PC-9 (cell line): ENCODE measurements at regions not wholly inside any gene's neighbourhood (a gene's known extent, or its start where the extent isn't known, plus 50 kb on each side); places are given as distances from the start of the nearest gene placed in this dataset.
"Not testable (repeated sequence)": the region's sequence is repeated elsewhere in the genome, so short reads cannot be mapped to it uniquely, and the experiment has no call there.

Source experiments
- BruUV-seq: library from RNA; stranded (reverse); fragments of 400-500 nt; replicated peaks from 2 replicates; lab custom pipeline; 2021; lab: Mats Ljungman, UMichigan
- CTCF ChIA-PET: fragments of 300-600 bp; sonication (Branson Sonifier 250); formaldehyde crosslinking; loops from one replicate; lab custom pipeline; 2022; ENCODE audit warnings: antibody characterized with exemption; lab: Charles Lee
- POLR2A ChIA-PET: fragments of 300-600 bp; sonication (Branson Sonifier 250); formaldehyde crosslinking; loops from one replicate; lab custom pipeline; 2022; ENCODE audit warnings: antibody characterized with exemption; ENCODE audit not compliant: unreplicated experiment; lab: Charles Lee
- DNase-seq, 2 experiments: peaks; one replicate each; pipeline versions ENCODE4 v3.0.0 to v3.0.0-alpha.2; 2015 to 2022; ENCODE audit warnings: mixed read lengths in 1 of 2
- H2AFZ ChIP-seq: fragments of 200-600 bp; sonication (generic); 2 replicates; pipeline ENCODE4 v1.8.1; 2017; ENCODE audit warnings: antibody characterized with exemption
- H3F3A ChIP-seq: fragments of 200-600 bp; sonication (generic); 2 replicates; pipeline ENCODE4 v1.8.1; 2017; ENCODE audit warnings: antibody characterized with exemption, mild to moderate bottlenecking, low read depth; ENCODE audit not compliant: insufficient read depth
- H3K27ac ChIP-seq: fragments of 200-600 bp; sonication (generic); 2 replicates; pipeline ENCODE4 v1.6.1; 2016; ENCODE audit warnings: mixed run types
- H3K27me3 ChIP-seq: fragments of 200-600 bp; sonication (generic); 2 replicates; pipeline ENCODE4 v1.6.1; 2016; ENCODE audit warnings: low read depth, mixed run types; ENCODE audit not compliant: insufficient read depth
- H3K36me3 ChIP-seq: fragments of 200-600 bp; sonication (generic); 2 replicates; pipeline ENCODE4 v1.6.1; 2016; ENCODE audit warnings: low read depth, mixed run types
- H3K4me1 ChIP-seq: fragments of 200-600 bp; sonication (generic); replicated peaks from 2 replicates; pipeline ENCODE4 v1.6.1; 2016; ENCODE audit warnings: mixed run types; ENCODE audit not compliant: insufficient read depth
- H3K4me2 ChIP-seq: fragments of 200-600 bp; sonication (generic); 2 replicates; pipeline ENCODE4 v1.6.1; 2017; ENCODE audit warnings: mixed run types
- H3K4me3 ChIP-seq: fragments of 200-600 bp; sonication (generic); 2 replicates; pipeline ENCODE4 v1.6.1; 2016; ENCODE audit warnings: mixed run types
- H3K79me2 ChIP-seq: fragments of 200-600 bp; sonication (generic); 2 replicates; pipeline ENCODE4 v1.6.1; 2017; ENCODE audit warnings: low read depth, mixed run types
- H3K9me2 ChIP-seq: fragments of 200-600 bp; sonication (generic); 2 replicates; pipeline ENCODE4 v1.8.1; 2017; ENCODE audit warnings: mild to moderate bottlenecking; ENCODE audit not compliant: insufficient read depth
- H3K9me3 ChIP-seq: fragments of 200-600 bp; sonication (generic); 2 replicates; pipeline ENCODE4 v1.8.1; 2016; ENCODE audit warnings: low read depth; ENCODE audit not compliant: insufficient read depth
- H4K20me1 ChIP-seq: fragments of 200-600 bp; sonication (generic); 2 replicates; pipeline ENCODE4 v1.8.1; 2017; ENCODE audit not compliant: insufficient read depth
- CTCF ChIP-seq: fragments of 200-600 bp; sonication (generic); conservative IDR thresholded peaks from 2 replicates; pipeline ENCODE4 v1.6.1; 2017; ENCODE audit warnings: mixed run types, antibody characterized with exemption, mild to moderate bottlenecking, moderate library complexity
- EZH2 ChIP-seq: fragments of 200-600 bp; sonication (generic); IDR thresholded peaks from 2 replicates; pipeline ENCODE4 v1.8.0; 2017; ENCODE audit warnings: antibody characterized with exemption, low read depth
- intact Hi-C: fragments of 100-400 bp; cut with micrococcal nuclease; formaldehyde crosslinking; loops from one replicate; pipeline ENCODE4 v1.10.0; 2022; ENCODE audit not compliant: unreplicated experiment

- Histone ChIP-seq H3K36me3 (no peaks in the 10 kb centered on the region), H3K27me3 (no peaks in the 10 kb centered on the region), H3K4me3 (no peak overlapping the region), H2AFZ (0 out of 2 replicates have a peak overlapping the region, but pooled peaks have one; percentile 49), H3K9me2 (no peaks in the 10 kb centered on the region), H3K9me3 (no peaks in the 10 kb centered on the region; the same call in 1 of the 2 replicates), H3K4me2 (no peak overlapping the region), H4K20me1 (no peaks in the 10 kb centered on the region), H3K4me1 (no peaks in the 10 kb centered on the region), H3K79me2 (no peaks in the 10 kb centered on the region), H3F3A (no peaks in the 10 kb centered on the region), H3K27ac (no peak overlapping the region)
- ChIA-PET CTCF (no interaction called here), POLR2A (interaction anchor here (0.7 kb wide), 1 partner anchor 60 kb away, joined by 4 read pairs; no protein-coding TSS in a partner anchor)
- TF ChIP-seq CTCF, result no peak
- TF ChIP-seq EZH2, result no peak
- no peak for DNase-seq
- BruUV-seq, result no TSS peak
- intact Hi-C loops, result no loop called here
Measured at GRCh38 chr3:191985691-191986090, 524.7 kb downstream of the PYDC2 start.

GRCh38 chr3:191987831-191988350 is 526.9 kb downstream of the PYDC2 start:
- H3K27me3 ChIP-seq, result no peaks in the 10 kb centered on the region
- no peak overlapping the region for H2AFZ ChIP-seq
- no peak overlapping the region for H3K4me2 ChIP-seq
- intact Hi-C loops, result no loop called here
- ChIA-PET CTCF (no interaction called here), POLR2A (no interaction called here)
- H3K79me2 ChIP-seq, result no peaks in the 10 kb centered on the region
- no peaks in the 10 kb centered on the region for H3K9me2 ChIP-seq
- no peaks in the 10 kb centered on the region for H3F3A ChIP-seq
- peaks cover 4% of the 10 kb centered on the region; the same call in 1 of the 2 replicates for H3K9me3 ChIP-seq
- no TSS peak for BruUV-seq
- no peaks in the 10 kb centered on the region for H3K4me1 ChIP-seq
- no peak overlapping the region for H3K27ac ChIP-seq
- TF ChIP-seq EZH2 (no peak), CTCF (no peak)
- no peak overlapping the region for H3K4me3 ChIP-seq
- no peaks in the 10 kb centered on the region for H3K36me3 ChIP-seq
- no peak for DNase-seq
- no peaks in the 10 kb centered on the region for H4K20me1 ChIP-seq

DNA sequence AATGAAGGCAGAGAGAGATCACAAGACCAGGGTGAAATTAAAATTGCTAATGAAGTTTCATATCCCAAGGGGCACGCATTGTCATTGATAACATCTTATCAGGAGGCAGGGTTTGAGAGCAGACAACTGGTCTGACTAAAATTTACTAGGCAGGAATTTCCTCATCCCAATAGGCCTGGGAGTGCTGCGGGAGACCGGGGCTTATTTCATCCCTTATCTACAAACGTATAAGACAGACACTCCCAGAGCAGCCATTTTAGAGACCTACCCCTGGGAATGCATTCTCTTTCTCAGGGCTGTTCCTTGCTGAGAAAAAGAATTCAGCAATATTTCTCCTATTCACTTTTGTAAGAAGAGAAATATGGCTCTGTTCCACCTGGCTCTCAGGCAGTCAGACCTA is 533.0 kb downstream of the PYDC2 start:
- H3K9me3 ChIP-seq, result peaks cover 11% of the 10 kb centered on the region; the same call in 1 of the 2 replicates
- H3K27ac ChIP-seq, BruUV-seq, CTCF ChIA-PET, H3K27me3 ChIP-seq, H3K79me2 ChIP-seq, POLR2A ChIA-PET, DNase-seq, intact Hi-C loops, H3F3A ChIP-seq, H3K9me2 ChIP-seq, H3K4me2 ChIP-seq, H2AFZ ChIP-seq, H4K20me1 ChIP-seq, H3K36me3 ChIP-seq, H3K4me1 ChIP-seq, H3K4me3 ChIP-seq: not testable (repeated sequence)

GRCh38 chr3:191997093-191997492 is 536.1 kb downstream of the PYDC2 start:
- no peaks in the 10 kb centered on the region for H3K79me2 ChIP-seq
- H3K4me3 ChIP-seq, result no peak overlapping the region
- POLR2A ChIA-PET, result no interaction called here
- H3K27ac ChIP-seq, result no peak overlapping the region
- peaks cover 5% of the 10 kb centered on the region; the same call in 1 of the 2 replicates for H3K9me2 ChIP-seq
- H3F3A ChIP-seq, result no peaks in the 10 kb centered on the region
- H3K4me1 ChIP-seq, result no peaks in the 10 kb centered on the region
- H2AFZ ChIP-seq, result no peak overlapping the region
- DNase-seq, result no peak
- TF ChIP-seq CTCF, result no peak
- TF ChIP-seq EZH2, result no peak
- BruUV-seq, result no TSS peak
- H3K4me2 ChIP-seq, result no peak overlapping the region
- peaks cover 11% of the 10 kb centered on the region; the same call in 1 of the 2 replicates for H3K9me3 ChIP-seq
- H4K20me1 ChIP-seq, result no peaks in the 10 kb centered on the region
- intact Hi-C loops, result no loop called here
- no peaks in the 10 kb centered on the region for H3K36me3 ChIP-seq
- H3K27me3 ChIP-seq, result no peaks in the 10 kb centered on the region
- CTCF ChIA-PET, result no interaction called here
